ENCODE measurements at regions not wholly inside any gene's neighbourhood (a gene's known extent, or its start where the extent isn't known, plus 50 kb on each side); places are given as distances from the start of the nearest gene placed in this dataset.

DNA sequence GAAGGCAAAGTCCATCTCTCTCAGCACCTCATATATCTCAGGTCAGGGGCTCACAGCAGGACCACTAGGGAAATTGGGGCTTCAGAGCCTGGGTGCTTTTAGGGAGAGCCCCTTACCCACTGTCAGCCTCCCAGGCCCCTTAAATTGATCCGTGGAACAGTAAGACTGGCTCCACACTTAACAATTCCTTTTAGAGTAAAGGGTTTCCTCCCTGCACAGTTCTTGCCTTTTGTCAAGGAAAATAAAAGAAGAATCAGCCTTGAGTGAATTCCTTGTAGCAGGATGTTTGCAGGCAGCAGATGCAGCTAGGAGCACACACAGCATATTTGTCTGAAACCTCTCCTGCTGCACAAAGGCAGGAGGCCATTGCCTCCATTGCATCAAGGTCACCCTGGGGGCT, 184.9 kb downstream of the SEC16B start:
- TF ChIP-seq, protein P1, sequence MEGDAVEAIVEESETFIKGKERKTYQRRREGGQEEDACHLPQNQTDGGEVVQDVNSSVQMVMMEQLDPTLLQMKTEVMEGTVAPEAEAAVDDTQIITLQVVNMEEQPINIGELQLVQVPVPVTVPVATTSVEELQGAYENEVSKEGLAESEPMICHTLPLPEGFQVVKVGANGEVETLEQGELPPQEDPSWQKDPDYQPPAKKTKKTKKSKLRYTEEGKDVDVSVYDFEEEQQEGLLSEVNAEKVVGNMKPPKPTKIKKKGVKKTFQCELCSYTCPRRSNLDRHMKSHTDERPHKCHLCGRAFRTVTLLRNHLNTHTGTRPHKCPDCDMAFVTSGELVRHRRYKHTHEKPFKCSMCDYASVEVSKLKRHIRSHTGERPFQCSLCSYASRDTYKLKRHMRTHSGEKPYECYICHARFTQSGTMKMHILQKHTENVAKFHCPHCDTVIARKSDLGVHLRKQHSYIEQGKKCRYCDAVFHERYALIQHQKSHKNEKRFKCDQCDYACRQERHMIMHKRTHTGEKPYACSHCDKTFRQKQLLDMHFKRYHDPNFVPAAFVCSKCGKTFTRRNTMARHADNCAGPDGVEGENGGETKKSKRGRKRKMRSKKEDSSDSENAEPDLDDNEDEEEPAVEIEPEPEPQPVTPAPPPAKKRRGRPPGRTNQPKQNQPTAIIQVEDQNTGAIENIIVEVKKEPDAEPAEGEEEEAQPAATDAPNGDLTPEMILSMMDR (IDR thresholded peaks at IDR 0.05), result no peak
- no peak for TF ChIP-seq EZH2 (IDR thresholded peaks at IDR 0.05; ENCODE audit: borderline replicate concordance, insufficient read depth, low read depth, low read length, poor library complexity, severe bottlenecking)

All from B cell (primary cell).